ENCODE measurements at regions not wholly inside any gene's neighbourhood (a gene's known extent, or its start where the extent isn't known, plus 50 kb on each side); places are given as distances from the start of the nearest gene placed in this dataset.

GRCh38 chr1:114232691-114233090 lies 79.0 kb upstream of the SYT6 start:
- BruUV-seq (replicated peaks), result no TSS peak
- in situ Hi-C loops (cut with MboI; ENCODE audit: low sequenced_read_pairs), result no loop called here
- H3K9ac ChIP-seq (ENCODE audit: low read depth, low read length), result no peak overlapping the region
- H2AK9ac ChIP-seq (replicated peaks; ENCODE audit: low read depth, low read length, poor library complexity), result no peak overlapping the region
- no CpG with 5 or more reads among the region's 6 CpGs for WGBS, 2 experiments (ENCODE audit: extremely low coverage in 2 of 2, insufficient read length in 1 of 2)
- H3K4me3 ChIP-seq (ENCODE audit: insufficient read depth, low read depth, low read length), result no peak overlapping the region
- no peaks in the 10 kb centered on the region for H3K9me3 ChIP-seq (ENCODE audit: control insufficient read depth, insufficient read depth, low read length)
- H3K4me1 ChIP-seq (ENCODE audit: control insufficient read depth, insufficient read depth, low read length), result no peaks in the 10 kb centered on the region
- H3K9me1 ChIP-seq (ENCODE audit: insufficient read depth, low read length), result no peaks in the 10 kb centered on the region
- H3K56ac ChIP-seq (ENCODE audit: extremely low read depth, insufficient read depth, low read length), result no peak overlapping the region
- H4K5ac ChIP-seq (ENCODE audit: low read depth, low read length), result no peak overlapping the region
- no peaks in the 10 kb centered on the region for H3K79me1 ChIP-seq (ENCODE audit: low read depth in 1 of 2, low read length in 2 of 2)
- TF ChIP-seq RFX5 (IDR thresholded peaks at IDR 0.05; ENCODE audit: low read depth, low read length) (no peak), ELK1 (IDR thresholded peaks at IDR 0.05; ENCODE audit: borderline replicate concordance, low read depth, low read length) (no peak)
- H2AK5ac ChIP-seq (ENCODE audit: low read depth, low read length), result no peak overlapping the region
- no peak overlapping the region for H2BK5ac ChIP-seq (ENCODE audit: low read depth, low read length, poor library complexity, severe bottlenecking)
- DNase-seq (no peak), ATAC-seq (ENCODE audit: low read depth) (no peak)
- no peak overlapping the region for H3K14ac ChIP-seq (replicated peaks; ENCODE audit: low read depth, low read length)
- no peaks in the 10 kb centered on the region for H4K20me1 ChIP-seq (ENCODE audit: insufficient read depth, low read length)
- no peak overlapping the region for H2BK120ac ChIP-seq (ENCODE audit: low read depth, low read length)
- POLR2A ChIA-PET (ENCODE audit: unreplicated experiment), result no interaction called here
- H3K36me3 ChIP-seq (ENCODE audit: control insufficient read depth, insufficient read depth, low read length), result no peaks in the 10 kb centered on the region
- H3K4me2 ChIP-seq (ENCODE audit: low read depth, low read length), result no peak overlapping the region
- no peak overlapping the region for H2BK15ac ChIP-seq (ENCODE audit: low read depth, low read length)
- H3K27me3 ChIP-seq (ENCODE audit: control insufficient read depth, insufficient read depth, low read length), result peaks cover 14% of the 10 kb centered on the region
- dilution Hi-C loops (cut with HindIII; ENCODE audit: low sequenced_read_pairs, unreplicated experiment), result no loop called here
- H4K8ac ChIP-seq (ENCODE audit: low read depth in 2 of 2, low read length in 2 of 2), result no peak overlapping the region
- H3K18ac ChIP-seq (ENCODE audit: low read depth, low read length), result no peak overlapping the region
- H3K27ac ChIP-seq (ENCODE audit: insufficient read depth, low read length), result no peak overlapping the region
- H2AFZ ChIP-seq (replicated peaks; ENCODE audit: low read length, poor library complexity), result no peak overlapping the region
- no peak overlapping the region for H4K91ac ChIP-seq (ENCODE audit: insufficient read depth, low read depth, low read length)
- CTCF ChIA-PET, result no interaction called here
- H3K4ac ChIP-seq (ENCODE audit: low read depth, low read length), result no peak overlapping the region
- no peak overlapping the region for H2BK20ac ChIP-seq (ENCODE audit: low read depth, low read length)
- intact Hi-C loops (cut with micrococcal nuclease), result no loop called here
- H3K23ac ChIP-seq (ENCODE audit: low read depth, low read length), result no peak overlapping the region

Measured in IMR-90 (cell line).